Coronary artery (tissue), 2 donors: ENCODE measurements at regions not wholly inside any gene's neighbourhood (a gene's known extent, or its start where the extent isn't known, plus 50 kb on each side); places are given as distances from the start of the nearest gene placed in this dataset.
A peak's percentile ranks its signal among the peaks of the same experiment; 100 is the strongest.

ENCODE experiments used
- DNase-seq: peaks from one replicate; pipeline ENCODE4 v3.0.0-alpha.2; 2017; ENCODE audit warnings: low spot score
- H3K27ac ChIP-seq, 2 donors: fragments of 200-600 bp; sonication (generic); one replicate each; pipeline ENCODE4 v1.5.1; 2016 to 2019
- H3K4me3 ChIP-seq: fragments of 200-600 bp; sonication (generic); 2 replicates; pipeline ENCODE4 v1.5.1; 2016; ENCODE audit warnings: mild to moderate bottlenecking, moderate library complexity
- CTCF ChIP-seq: fragments of 200-600 bp; sonication (generic); IDR thresholded peaks from one replicate; pipeline ENCODE4 v1.5.1; 2019; ENCODE audit warnings: antibody characterized with exemption

GRCh38 chr2:223701761-223702160 is 99.6 kb upstream of the SCG2 start:
- no peak for TF ChIP-seq CTCF

GRCh38 chr2:223700221-223700620 is 98.1 kb upstream of the SCG2 start:
- DNase-seq: no peak
- Histone ChIP-seq H3K4me3 (no peak overlapping the region), H3K27ac (no peak overlapping the region)
- TF ChIP-seq CTCF: no peak

More at GRCh38 chr2:223701761-223702160, 99.6 kb upstream of the SCG2 start:
- no peak overlapping the region for H3K4me3 ChIP-seq
- no peak for DNase-seq
- no peak overlapping the region for H3K27ac ChIP-seq

DNA sequence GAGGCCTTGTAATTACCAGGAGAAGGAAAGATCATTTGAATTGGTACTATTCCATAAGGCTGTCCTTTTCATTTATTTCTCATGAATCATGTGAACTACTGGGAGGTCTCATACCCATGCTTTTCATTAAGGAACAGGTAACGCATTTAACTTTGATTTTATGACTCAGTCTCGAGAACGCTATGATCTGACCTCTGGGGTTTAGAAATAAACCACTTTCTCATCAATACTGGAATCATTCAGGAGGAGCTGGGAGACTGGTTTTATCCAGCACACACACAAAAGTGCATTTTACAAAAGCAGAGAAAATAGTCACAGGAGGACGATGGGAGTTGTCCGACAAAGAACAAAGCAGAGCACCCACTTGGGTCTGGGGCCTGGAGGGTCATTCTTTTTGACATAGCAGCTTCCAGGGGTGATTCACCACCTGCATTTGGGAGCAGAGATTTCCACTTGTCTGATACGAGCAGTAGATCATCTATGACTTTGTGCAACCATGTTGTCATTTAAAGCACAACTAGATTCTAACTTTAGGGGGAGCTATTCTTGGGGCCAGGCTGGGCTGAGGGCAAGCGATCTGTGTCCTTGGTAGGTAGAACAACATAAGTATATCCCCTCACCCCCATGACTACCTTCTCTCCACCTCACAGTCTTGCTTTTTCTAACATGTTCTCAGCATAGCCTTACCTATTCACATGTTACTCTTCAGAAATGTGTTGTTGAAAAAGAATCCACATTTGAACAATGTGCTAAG is 95.9 kb upstream of the SCG2 start:
- no peak for TF ChIP-seq CTCF
- no peak for DNase-seq
- Histone ChIP-seq H3K4me3 (no peak overlapping the region), H3K27ac (no peak overlapping the region)

DNA sequence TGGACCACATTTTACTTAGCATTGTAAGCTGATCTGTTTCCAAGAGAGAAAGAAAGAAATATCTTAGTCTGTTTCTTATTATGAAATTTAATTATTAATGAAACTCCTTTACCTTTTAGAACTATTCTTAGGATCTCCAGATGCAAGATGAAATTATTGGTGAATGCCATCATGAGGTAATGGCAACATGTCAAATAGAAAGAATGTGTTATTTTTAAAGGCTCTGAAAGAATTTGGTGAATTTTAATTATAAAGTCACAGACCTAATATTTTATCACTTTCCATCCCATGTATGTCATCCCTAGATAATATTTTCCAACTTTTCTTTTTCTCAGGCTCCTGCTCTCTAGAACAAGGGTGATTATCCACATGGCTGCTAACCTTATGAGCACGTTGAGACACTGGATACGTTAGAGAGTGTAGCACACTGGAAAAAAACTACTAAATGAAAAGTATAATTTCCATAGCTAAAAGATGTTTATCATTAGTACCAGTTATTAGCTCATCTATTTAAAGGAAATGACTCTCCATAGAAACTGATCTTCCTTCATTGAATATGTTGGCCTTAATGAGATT is 95.2 kb upstream of the SCG2 start:
- no peak overlapping the region for H3K4me3 ChIP-seq
- DNase-seq: no peak
- H3K27ac ChIP-seq: no peak overlapping the region
- TF ChIP-seq CTCF: no peak

- no peak for TF ChIP-seq CTCF
- H3K4me3 ChIP-seq: no peak overlapping the region
- no peak overlapping the region for H3K27ac ChIP-seq
- DNase-seq: no peak
Observed at GRCh38 chr2:223696719-223697118, 94.6 kb upstream of the SCG2 start.

GRCh38 chr2:223692191-223692947 is 90.2 kb upstream of the SCG2 start:
- peak; percentile 44 for TF ChIP-seq CTCF
- DNase-seq: no peak
- no peak overlapping the region for H3K4me3 ChIP-seq
- no peak overlapping the region for H3K27ac ChIP-seq
